HG02623 (cell line): ENCODE measurements at regions not wholly inside any gene's neighbourhood (a gene's known extent, or its start where the extent isn't known, plus 50 kb on each side); places are given as distances from the start of the nearest gene placed in this dataset.

Experiments used
- ATAC-seq: cut with Tn5 transposase; IDR thresholded peaks from one replicate; pipeline ENCODE4 v1.9.1; 2021; ENCODE audit warnings: moderate library complexity; ENCODE audit not compliant: unreplicated experiment

DNA sequence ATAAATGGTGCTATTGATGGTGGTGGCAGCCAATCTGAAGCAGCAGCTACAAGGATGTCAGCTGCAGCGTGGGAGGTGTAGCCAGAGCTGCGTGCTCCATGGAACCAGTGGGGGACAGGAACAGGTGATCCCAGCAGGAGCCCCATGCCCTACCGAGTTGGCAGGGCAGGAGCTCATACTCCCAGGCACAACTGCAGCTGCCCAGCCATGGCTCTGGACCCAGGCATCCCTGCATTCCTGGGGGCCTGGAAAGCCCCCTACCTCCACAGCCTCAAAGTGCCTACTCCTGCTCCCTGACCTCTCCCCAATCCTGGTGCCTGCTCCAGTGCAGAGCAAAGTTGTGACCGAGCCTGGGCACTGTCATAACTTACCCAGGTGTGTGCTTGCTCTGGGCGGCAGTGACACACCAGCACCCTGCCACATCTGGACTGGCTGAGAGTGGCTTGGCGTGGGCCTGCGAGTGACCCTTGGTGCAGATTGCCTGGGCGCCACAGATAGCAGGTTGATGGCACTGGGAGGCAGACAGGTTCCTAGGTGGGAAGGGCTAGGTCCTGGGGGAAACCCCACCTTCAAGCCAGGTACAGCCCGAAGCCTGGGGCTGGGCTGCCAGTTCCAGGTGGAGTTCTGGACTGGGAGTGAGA is 101.1 kb downstream of the DCAF12L2 start:
- ATAC-seq: no peak

DNA sequence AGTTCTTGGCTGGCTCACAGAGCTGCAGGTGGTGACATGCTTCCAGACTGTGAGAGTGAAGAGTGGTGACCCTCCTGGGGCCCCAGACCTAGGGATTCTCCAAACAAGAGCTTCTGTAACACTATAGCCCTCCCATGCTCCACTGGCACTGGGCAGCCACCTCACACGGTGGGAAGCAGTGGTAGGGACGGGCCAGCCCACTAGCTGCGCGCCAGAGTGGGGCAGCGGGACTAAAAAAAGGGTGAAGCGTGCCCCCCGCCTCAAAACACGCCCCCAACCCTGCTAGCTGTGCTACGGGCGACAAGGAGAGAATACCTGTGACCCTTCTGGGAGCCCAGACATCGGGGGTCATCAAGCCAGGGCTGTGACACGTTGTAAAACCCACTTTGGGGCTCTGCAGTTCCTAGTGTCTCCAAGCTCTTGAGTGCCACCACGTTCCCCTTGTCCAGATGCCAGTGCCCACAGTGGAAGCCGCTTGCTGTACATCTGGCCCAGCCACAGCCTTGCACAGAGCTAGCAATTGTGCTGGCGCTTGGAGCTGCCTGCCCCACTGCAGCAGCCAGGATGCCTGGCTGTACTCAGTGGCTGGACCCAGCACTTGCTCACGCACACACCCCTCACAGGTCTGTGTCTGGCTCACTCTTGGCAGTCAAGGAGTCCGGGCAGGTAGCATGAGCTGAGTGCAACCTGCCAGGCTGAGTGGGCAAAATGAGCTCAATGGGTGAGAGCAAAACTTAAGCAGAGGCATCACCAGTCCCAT is 100.0 kb downstream of the DCAF12L2 start:
- no peak for ATAC-seq
